CD4-positive, alpha-beta T cell treated with Interferon alpha-2 for 1 hour (primary cell): ENCODE measurements at regions not wholly inside any gene's neighbourhood (a gene's known extent, or its start where the extent isn't known, plus 50 kb on each side); places are given as distances from the start of the nearest gene placed in this dataset.
"Not testable (repeated sequence)": the region's sequence is repeated elsewhere in the genome, so short reads cannot be mapped to it uniquely, and the experiment has no call there.

ENCODE experiments used
- DNase-seq, 2 donors: peaks; one replicate each; pipeline ENCODE4 v3.0.0-alpha.2; 2020 to 2022

DNA sequence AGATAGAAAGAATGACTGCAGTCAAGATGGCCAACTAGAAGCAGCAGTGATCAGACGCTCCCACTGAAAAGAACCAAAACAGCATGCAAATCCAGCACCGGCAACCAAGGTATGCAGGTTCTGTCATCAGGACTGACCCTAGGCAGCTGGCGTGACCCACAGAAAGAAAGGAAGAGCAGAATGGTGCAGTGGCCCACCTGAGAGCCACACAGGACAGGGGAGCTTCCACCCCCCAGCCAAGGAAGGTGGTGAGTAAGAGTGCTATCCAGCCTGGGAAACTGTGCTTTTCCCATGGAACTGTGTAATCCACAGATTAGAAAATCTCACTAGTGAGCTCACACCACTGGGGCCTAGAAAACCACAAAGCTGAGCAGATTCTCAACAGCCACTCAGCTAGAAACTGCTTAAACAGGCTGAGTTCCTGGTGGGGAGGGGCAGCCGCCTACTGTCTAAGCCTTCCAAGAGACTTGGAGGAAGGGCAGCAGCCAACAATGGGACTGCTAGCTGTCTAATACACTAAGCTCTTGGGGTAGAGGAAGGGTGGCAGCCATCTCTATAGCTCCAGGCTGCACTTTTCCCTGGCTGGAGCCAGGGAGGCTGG, 127.9 kb downstream of the EVA1A start:
- DNase-seq = no peak

DNA sequence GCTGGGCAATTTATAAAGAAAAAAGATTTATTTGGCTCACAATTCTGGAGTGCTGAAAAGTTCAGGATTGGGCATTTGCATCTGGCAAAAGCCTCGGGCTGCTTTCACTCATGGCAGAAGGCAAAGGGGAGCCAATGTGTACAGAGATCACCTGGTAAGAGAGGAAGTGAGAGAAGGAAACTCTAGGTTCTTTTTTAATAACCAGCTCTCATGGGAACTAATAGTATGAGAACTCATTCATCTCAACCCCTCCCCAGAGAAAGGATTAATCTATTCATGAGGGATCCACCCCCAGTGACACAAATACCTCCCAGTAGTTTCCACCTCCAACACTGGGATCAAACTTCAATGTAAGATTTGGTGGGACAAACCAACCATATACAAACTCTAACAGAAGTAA, 129.0 kb downstream of the EVA1A start:
- no peak for DNase-seq

DNA sequence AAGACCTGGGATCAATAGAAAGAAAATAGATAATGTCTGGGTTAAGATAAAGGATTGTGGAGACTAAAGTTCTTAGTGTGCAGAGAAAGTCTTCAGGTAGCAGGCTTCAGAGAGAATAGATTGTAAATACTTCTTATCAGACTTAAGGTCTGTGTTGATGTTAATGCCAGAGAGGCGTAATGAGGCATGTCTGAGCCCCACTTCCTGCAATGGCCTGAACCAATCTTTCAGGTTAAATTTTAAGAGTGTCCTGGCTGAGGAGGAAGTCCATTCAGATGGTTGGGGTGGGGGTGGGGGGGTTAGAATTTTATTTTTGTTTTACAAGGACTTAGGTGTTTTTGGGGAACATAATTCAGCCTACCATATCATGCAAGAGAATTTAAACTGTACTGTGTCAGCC, 129.5 kb downstream of the EVA1A start:
- no peak for DNase-seq

DNA sequence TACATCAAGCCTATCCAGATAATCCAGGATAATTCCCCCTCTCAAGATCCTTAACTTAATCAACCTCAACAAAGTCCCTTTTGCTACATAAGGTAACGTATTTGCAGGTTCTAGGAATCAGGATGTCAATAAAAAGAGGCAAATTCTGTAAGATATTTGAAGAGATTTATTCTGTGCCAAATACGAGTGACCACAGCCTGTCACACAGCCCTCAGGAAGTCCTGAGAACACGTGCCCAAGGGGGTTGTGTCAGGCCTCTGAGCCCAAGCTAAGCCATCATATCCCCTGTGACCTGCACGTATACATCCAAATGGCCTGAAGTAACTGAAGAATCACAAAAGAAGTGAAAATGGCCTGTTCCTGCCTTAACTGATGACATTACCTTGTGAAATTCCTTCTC, 130.3 kb downstream of the EVA1A start:
- not testable (repeated sequence) for DNase-seq

DNA sequence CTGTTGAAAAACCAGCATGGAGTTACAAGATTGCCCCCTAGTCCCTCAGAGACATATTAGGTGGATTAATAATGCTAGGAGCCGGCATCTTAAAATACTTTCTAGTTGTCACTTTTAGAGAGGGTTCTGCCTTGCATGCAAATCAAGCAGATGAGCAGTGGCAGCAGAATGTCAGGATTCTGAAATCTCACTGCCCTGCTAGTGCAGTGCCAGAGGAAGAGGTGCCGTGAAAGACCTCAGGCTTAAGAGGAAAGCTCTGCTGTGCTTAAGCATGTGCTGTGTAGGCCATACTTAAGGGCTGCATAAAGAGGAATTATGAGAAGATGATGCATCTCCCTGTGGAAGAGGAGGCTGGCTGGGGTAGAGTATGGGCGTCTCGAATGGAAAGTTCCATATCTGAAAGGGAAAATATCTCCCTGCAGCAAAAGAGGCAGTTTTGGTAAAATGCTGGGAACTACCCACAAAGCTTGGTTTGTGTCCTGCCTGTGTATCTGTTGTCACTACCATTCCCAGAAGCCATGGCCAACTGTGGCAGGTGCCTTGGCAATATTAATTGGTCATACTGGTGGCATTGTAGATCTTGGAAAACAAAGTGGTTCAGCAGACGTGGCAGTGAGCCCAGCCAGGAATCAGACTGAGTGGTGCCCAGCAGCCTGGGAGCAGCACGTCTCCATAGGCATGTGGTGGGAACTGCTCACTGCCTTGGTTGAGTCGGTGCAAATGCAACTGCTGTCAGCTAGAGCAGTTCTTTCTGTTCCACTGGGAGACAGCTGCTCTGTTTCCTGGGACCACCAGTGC, 131.9 kb downstream of the EVA1A start:
- DNase-seq = no peak

DNA sequence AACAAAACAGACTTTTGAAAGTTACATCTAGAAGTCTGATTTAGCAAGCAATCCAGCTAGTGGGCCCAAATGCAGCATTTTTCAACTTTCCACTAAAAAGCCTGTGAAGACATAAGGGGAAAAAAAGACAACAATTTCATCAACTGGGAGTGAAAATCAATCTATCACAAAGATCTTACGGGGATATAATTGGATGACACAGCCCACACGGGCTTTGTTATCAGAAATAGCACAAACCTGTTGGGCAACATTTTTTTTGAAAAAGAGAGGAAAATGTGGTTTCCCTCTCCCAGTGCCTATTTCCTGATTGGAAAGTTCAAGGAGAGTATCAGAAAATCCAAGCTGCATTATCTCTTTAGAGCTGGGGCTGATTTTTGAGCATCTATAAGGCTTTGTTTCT, 132.7 kb downstream of the EVA1A start:
- DNase-seq = no peak

DNA sequence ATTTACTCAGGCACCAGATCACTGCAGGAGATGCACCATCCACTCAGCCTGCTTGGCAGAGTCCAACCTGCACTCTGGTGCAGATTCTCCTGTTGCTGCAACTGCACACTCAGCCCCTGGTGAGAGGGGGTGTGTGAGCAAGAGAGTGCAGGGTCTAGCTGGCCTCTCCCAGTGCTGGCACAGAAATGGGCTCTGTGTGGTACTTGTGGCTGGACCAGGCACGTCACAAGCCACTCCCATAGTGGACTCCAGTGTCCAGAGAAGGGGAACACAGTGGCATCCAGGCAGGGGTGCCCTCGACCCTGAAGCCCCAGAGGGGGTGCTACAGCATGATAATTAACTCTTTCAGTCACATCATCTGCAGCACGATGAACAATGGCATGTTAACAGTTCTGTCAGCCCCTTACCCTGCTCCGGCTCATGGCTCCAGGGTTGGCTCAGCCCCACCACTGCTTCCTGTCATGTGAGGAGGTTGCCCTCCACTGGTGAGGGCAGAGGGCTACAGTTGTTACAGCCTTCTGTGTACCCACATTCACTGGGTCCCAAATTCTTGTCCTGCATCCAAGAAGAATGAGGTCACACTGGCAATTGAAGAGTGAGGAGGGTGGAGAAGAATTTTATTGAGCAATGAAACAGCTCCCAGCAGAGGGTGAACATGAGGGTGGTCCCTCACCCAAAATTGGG, 135.7 kb downstream of the EVA1A start:
- no peak for DNase-seq

DNA sequence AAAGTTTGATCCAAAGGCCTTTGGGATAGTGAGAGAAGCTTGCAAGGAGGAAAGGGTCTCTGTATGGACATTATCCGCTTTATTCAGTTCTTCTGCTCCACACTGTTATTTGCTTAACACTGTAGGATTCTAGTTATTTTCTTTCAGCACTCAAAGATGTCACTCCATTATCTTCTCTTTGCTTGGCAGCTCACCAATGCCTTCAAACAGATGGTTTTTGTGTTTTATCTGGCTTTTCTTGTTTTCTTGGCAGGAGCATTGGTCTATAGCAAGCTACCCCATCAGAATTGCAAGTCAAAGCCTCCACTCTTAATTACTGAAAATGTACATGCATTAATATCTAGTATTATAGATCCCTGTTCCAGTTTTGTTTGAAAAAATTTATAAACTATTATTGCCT, 138.8 kb downstream of the EVA1A start:
- no peak for DNase-seq

DNA sequence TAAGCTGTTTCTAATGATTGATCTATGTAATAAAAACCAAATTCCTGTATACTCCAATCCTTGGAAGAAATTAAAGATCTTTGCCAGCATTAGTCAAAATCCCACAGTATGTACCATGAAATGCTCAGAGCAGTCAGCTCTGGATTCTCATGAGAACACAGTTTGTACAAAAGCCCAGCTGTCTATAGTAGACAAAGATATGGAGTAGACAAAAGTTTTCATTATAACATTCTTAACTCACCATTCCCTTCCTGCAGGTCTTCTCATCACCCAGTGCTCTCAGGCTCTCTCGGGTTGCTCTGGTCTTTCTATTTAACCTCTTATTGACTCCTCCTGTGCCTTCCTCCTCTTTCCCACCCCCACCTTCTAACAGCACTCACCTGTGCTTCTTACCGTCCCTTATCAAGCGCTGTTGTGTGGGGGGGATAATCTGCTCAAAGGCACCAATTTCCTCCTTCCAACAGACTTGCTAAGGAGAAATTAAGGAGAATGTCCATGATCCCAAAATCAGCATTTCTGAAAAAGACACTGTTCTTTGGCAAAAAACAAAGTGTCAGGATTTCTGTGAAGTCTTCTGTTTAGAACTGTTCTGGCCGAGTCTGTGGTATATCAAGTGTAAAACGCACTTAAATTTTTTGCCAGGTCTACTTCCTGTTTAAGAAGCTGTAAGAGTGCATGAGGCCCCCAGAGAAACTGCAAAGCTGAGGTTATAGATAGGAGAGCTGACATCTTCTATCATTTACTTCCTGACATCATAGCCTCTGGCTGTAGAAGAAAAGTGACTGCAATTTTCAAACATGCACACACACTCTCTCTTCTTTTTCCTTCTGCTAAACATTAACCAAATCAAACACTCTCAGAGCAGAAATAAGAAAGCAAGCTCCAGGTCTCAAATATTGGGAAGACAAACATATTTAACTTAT, 144.1 kb downstream of the EVA1A start:
- DNase-seq = peak in 1 of 2 donors; percentile 10

DNA sequence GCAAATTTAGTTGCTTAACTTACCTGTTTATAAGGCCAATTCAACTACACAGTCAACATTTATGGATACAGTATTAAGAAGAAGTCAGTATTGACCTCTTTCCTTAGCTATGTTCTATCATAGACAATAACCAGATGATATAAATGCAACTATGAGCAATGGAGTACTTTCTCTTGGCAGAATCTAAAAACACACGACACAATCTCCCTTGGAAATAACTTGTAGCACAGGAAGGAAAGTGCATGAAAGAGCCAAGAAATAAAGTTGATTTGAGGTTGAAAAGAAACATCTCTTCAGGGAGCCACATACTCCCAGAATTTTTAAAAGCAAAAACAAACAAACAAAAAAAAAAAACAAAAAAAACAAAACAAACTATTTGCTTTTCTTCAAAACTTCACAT, 145.0 kb downstream of the EVA1A start:
- no peak for DNase-seq

DNA sequence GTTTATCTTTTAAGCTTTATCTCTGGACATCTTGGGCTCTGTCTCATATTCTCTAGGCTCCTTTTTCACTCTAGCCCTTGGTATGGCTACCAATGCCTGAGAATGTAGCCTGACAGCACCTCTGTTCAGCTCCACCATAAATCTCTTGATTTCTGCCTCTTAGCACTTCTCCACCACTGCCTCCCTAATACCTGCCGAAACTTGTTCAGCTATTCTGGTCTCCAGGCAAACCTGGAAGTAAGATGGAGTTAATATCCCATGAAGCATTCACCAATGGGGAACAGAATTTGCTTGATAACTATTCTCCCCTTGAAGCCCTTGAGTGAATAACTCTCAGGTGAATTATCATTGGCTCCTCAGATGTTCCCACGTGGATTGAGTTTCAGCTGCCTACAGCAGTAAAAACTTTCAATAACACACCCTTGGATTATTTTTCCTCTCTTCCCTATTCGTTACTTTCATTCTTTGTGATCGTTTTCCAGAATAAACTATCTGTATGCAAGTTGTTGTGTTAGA, 145.6 kb downstream of the EVA1A start:
- no peak for DNase-seq

DNA sequence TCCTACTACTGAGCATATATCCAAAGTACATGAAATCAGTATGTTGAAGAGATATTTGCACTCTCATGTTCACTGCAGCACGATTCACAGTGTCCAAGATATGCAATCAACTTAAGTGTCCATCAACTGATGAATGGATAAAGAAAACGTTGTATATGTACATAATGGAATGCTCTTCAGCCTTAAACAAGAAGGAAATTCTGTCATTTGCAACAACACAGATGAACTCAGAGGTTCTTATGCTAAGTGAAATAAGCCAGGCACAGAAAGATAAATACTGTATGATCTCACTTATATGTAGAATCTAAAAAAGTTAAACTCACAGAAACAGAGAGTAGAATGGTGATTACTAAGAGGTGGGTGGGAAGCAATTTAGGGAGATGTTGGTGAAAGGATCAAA, 149.2 kb downstream of the EVA1A start:
- DNase-seq = no peak

DNA sequence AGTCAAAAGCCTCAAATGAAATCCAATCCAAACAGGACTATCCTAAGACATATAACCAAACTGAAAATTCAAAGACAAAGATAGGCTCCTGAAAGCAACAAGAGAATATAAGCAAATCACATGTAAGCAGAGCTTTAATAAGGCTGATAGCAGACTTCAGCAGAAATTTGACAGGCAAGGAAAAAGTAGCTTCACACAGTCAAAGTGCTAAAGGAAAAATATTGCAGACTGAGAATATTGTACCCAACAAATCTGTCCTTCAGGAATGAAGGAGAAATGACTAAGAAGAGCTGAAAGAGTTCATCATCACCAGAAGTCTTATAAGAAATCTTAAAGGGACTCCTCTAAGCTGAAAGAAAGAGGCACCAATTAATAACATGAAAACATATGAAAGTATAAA, 150.0 kb downstream of the EVA1A start:
- no peak for DNase-seq

DNA sequence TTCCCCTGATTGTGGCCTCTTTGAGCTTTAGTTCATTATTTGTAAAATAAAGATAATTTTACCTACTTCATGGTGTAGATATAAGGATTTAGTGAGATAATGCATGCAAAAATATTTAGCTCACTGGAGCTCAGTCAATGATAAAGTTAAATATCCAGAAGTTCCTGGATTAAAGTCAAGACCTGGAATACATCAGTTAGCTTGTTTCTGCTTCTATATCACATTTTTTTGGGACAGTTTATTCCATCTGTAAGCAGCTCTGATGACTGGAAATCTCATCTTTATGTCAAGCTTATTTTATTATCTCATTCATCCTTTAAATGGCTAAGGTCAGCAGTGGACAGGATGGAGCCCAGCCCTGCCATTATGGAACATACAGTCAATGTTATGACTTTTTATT, 152.0 kb downstream of the EVA1A start:
- DNase-seq = no peak

DNA sequence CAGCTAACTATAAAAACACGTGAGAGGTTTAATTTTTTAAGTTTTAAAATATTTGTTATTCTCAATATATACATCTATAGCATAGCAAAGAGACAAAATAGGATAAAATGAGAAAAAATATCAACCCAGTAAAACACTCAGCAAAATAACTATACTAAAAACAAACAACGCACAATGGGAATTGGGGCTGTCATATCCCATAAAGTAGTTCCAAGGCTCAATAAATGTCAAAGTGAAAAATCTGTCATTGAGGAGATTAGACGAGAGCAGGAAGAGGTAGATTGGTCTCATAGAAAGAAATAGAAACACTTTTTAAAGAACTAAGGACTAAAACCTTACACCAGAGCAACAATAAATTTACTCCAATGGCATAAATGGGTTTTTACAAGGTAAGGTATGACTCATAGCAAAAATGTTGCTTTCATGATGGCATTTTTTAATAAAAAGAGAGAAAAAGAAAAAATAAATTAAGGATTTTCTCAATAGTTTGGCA, 153.7 kb downstream of the EVA1A start:
- no peak for DNase-seq

DNA sequence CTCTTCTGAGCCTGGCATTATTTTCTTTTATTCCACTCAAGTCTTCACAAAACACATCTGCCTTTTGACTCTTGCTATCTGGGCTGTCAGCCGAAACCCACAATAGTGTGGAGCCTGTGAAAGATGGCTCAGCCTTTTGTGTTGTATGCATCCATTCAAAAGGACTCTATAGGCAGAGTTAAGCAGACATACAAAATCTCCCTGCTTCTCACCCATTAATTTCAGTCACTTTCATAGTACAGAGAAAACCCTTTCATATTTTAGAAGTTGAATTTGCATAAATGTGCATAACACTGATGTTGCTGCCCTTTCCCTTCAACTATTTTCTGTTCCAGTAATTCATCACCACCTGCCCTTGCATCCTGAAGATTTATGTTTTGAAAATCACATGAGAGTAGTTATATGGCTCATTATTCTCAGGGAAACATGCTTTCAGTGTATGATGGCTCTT, 154.6 kb downstream of the EVA1A start:
- no peak for DNase-seq

DNA sequence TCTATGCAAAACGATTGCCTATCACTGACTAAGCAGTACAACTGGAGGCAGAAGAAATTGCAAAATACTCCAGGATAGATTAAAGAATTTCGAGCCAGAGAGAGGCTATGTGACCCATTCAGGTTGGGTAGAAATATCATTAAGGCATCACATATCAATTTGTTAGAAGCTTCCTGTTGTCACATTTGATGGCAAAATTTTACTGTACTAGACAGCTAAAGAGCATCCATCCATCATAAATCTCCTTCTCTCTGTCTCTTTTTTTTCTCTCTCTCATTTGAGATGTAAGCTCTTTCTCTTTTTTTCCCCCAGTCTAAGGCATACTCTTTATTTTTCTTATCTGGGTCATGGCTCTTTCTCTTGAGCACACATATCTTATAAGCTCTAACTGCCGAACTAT, 155.7 kb downstream of the EVA1A start:
- DNase-seq = no peak

DNA sequence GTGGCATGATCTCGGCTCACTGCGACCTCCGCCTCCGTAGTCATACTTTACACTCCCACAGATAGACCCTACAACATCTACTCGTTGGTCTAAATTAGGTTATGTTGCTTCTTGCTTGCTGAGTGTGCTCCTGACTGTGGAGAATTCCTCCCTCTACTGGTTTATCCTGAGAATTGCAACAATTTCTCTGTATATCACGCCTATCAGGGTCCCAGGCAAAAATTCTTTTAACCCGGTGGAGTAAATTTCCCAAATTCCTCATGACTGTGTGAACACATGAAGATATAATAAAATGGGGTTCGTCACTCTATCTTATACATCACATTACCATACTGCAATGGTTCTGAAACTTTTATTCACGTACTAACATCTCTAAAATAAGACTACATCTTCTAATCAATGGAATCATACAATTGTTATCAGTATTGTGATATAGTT, 156.7 kb downstream of the EVA1A start:
- peak in 1 of 2 donors; percentile 49 for DNase-seq

DNA sequence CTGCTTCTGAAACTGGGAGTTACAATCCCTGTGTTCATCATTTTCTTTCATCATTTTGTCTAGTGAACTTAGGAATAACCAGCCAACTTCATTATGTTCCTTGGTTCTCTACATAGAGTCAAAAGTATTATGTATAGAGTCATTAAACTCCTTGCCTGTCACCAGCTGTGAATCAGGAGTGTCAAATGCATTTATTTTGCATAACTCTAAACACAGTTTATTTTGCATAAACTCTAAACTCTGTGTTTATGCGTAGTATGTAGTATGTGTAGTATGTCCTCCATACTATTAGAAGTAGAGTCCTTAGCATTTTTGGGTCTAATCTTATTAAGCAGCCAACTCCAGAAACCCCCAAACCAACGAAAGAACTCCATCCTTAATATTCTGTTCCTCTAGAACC, 164.4 kb downstream of the EVA1A start:
- no peak for DNase-seq

DNA sequence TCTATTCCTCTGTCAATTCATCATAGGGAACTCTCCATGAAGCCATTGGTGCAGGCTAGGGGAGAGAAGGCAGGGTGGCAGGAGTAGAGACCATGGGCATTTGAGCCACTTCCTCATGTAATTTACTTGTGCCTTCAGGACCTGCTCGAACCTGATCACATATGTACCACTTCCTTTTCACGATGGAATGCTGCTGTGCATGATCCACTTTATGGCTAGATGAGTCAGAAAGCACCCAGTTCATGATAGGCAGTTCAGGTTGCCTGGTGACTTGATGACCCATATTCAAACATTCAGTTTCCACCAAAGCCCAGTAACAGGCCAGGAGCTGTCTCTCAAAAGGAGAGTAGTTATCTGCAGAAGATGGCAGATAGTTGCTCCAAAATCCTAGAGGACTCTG, 166.0 kb downstream of the EVA1A start:
- DNase-seq = not testable (repeated sequence)

DNA sequence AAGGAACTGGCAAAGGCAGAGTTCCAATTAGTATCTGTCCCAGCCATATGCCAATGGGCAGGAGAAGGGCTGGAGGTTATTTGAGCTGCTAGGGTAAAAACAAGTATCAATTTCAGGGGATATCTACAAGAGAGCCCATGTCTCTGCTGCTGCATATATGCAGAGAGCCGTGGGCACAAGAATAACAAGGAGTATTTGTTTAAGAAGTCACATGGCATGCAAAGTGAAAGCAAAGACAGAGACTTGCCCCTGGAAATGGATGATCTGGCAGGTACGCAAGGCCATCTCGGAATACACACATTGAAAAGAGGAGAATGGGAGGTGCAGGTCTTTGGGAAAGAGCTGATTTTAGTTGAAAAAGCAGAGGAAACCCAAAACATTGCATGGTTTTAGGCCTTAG, 170.6 kb downstream of the EVA1A start:
- no peak for DNase-seq

DNA sequence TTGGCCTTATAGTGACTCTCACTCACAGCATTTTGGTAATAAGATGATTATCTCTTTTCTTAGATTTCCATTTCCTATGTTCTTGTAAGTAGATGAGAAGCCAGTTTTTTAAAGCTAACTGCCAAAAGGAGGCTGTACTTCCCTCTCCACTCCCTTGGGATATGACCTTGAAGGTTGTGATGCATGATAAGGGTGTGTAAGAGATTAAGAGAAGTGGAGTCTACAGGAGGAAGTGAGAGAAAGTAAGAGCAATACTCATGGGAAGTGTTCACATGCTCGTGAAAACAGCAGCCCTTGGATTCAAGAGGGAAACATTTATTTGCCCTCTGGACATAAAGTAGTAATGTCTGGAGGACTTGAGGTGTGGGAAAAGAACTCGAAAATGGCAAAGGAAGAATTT, 171.5 kb downstream of the EVA1A start:
- no peak for DNase-seq

DNA sequence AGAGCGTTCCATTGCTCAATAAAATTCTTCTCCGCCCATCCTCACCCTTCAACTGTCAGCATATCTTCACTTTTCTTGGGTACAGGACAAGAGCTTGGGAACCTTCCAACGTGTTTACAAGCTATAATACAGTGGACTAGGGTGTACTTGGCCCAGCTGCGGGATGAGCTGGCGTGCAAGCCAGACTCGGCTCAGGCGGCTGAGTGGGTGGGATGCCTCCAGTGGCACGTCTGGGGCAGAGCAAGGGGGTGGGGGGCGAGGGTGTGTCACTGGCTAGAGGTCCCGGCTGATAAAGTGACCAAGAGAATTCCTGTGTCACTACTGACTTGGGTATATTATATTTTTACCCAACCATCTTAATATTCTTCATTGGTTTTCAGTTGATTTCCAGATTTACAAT, 179.7 kb downstream of the EVA1A start:
- no peak for DNase-seq
